ENCODE measurements at regions not wholly inside any gene's neighbourhood (a gene's known extent, or its start where the extent isn't known, plus 50 kb on each side); places are given as distances from the start of the nearest gene placed in this dataset.

GRCh38 chr5:111589316-111589715 is 77.0 kb upstream of the STARD4 start:
- TF ChIP-seq CTCF (IDR thresholded peaks at IDR 0.05; ENCODE audit: insufficient read depth, low read depth, low read length) = no peak
- no peak for TF ChIP-seq EZH2 (IDR thresholded peaks at IDR 0.05; ENCODE audit: insufficient read depth, low read length)
